SK-N-MC (cell line): ENCODE measurements at regions not wholly inside any gene's neighbourhood (a gene's known extent, or its start where the extent isn't known, plus 50 kb on each side); places are given as distances from the start of the nearest gene placed in this dataset.

ENCODE experiments used
- DNase-seq: peaks from one replicate; pipeline ENCODE4 v3.0.0-alpha.2; 2011; ENCODE audit warnings: low read depth, low spot score
- H3K27ac ChIP-seq: fragments of 200-600 bp; sonication (generic); 2 replicates; pipeline ENCODE4 v1.5.1; 2016; ENCODE audit warnings: mixed run types
- H3K36me3 ChIP-seq: fragments of 200-600 bp; sonication (generic); 2 replicates; pipeline ENCODE4 v1.6.1; 2017; ENCODE audit warnings: antibody characterized with exemption, low read length, mixed read lengths; ENCODE audit not compliant: insufficient read depth
- H3K4me3 ChIP-seq: fragments of 200-600 bp; sonication (generic); 2 replicates; pipeline ENCODE4 v1.5.1; 2016
- H3K9ac ChIP-seq: fragments of 200-600 bp; sonication (generic); 2 replicates; pipeline ENCODE4 v1.8.0; 2017; ENCODE audit warnings: mixed run types, mixed read lengths; ENCODE audit not compliant: insufficient read length
- H3K9me3 ChIP-seq: fragments of 200-600 bp; sonication (generic); 2 replicates; pipeline ENCODE4 v1.6.1; 2017; ENCODE audit warnings: low read depth, mild to moderate bottlenecking, antibody characterized with exemption, low read length, moderate library complexity, mixed read lengths
- EZH2 ChIP-seq: fragments of 200-600 bp; sonication (generic); IDR thresholded peaks from one replicate; pipeline ENCODE4 v1.6.1; 2017; ENCODE audit warnings: antibody characterized with exemption
- FOXP2 ChIP-seq: optimal IDR thresholded peaks from 2 replicates; pipeline ENCODE3; 2011; ENCODE audit warnings: mild to moderate bottlenecking, moderate library complexity; ENCODE audit not compliant: insufficient read depth; ENCODE audit errors: extremely low read length, control extremely low read depth
- POLR2AphosphoS5 ChIP-seq: IDR thresholded peaks from 2 replicates; pipeline ENCODE4 v1.6.1; 2012; ENCODE audit warnings: mild to moderate bottlenecking, low read depth, low read length, borderline replicate concordance

DNA sequence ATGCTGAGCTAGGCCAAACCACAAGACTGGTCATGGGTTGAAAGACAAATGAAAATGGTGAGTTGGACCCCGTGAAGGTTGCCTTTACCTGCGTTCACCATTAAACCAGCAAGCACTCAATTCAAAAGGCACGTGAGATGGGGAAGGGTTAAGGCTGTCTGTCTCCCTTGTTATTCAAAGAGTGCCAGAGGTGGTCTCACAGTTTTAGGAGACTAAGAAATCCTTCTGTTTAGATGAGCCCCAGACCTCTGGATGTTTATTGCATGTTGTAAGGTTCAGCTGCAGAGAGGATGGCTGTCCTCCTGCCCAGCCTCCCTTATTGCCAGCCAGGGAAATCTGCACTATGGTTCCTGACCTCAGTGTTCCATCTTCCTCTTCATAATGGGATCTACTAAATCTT lies 498.0 kb upstream of the CELF2 start:
- Histone ChIP-seq H3K4me3 (no peak overlapping the region), H3K36me3 (no peaks in the 10 kb centered on the region), H3K9ac (no peak overlapping the region), H3K27ac (no peak overlapping the region), H3K9me3 (no peaks in the 10 kb centered on the region)
- TF ChIP-seq EZH2: no peak
- TF ChIP-seq POLR2AphosphoS5: no peak
- TF ChIP-seq FOXP2: no peak
- DNase-seq: no peak

DNA sequence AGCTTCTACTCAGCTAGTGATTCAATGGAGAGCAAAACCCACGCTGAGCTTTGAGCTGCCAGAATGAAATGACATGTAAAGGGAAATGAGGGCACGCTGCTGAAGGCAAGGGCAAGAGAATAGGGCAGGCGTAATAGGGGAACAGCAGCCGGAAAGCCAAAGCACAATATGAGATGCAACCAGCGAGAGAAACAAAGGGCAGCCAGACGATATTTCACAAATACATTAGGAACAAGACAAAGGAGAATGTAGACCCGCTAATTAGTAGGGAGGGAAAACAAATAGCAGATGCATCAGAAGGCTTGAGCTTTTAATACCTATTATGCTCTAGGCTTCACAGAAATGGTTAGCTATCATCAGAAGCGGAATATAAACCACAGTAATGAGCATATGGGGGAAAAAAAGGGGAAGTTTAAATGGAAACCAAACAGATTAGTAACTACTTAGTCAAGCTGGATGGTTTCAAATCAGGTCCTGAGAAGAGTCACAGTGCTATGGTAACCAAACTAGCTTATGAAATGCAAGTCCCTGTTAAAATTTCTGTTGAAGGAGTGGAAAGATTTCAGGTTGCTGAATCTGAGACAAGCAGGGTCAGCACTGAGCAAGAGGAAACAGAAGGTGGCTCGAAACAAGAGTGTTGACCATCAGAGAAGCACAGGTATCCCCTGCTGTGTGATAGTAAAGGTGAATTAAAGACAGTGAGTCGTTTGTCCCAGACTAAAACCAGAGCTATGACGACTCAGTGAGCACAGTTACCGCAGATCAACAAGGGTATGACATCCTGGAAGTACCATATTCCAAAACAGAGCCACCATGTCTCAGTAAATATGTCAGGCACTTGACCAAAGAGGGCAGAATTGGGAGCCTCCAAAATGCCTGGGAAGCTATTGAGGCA lies 496.9 kb upstream of the CELF2 start:
- Histone ChIP-seq H3K36me3 (no peaks in the 10 kb centered on the region), H3K27ac (no peak overlapping the region), H3K9ac (no peak overlapping the region), H3K4me3 (no peak overlapping the region), H3K9me3 (no peaks in the 10 kb centered on the region)
- DNase-seq: no peak
- no peak for TF ChIP-seq POLR2AphosphoS5
- TF ChIP-seq FOXP2: no peak
- TF ChIP-seq EZH2: no peak

DNA sequence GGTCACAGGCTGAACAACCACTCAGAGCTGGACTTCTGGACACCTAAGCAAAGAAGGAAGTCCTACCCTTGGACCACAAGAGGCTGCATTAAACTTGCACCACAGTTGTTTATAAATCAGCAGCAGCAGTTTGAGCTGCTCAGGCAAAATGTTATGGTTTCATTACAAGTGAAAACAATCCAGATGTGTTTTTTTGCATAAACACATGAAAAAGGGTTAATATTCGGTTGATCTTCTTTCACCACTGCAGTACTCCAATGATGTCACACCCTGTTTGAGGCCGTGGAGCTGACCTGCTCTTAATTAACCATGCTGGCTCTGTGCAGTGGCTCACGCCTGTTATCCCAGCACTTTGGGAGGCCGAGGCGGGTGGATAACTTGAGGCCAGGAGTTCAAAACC lies 490.8 kb upstream of the CELF2 start:
- no peak overlapping the region for H3K27ac ChIP-seq
- H3K9me3 ChIP-seq: no peaks in the 10 kb centered on the region
- TF ChIP-seq EZH2: no peak
- no peak overlapping the region for H3K4me3 ChIP-seq
- no peaks in the 10 kb centered on the region for H3K36me3 ChIP-seq
- no peak overlapping the region for H3K9ac ChIP-seq
- DNase-seq: no peak

DNA sequence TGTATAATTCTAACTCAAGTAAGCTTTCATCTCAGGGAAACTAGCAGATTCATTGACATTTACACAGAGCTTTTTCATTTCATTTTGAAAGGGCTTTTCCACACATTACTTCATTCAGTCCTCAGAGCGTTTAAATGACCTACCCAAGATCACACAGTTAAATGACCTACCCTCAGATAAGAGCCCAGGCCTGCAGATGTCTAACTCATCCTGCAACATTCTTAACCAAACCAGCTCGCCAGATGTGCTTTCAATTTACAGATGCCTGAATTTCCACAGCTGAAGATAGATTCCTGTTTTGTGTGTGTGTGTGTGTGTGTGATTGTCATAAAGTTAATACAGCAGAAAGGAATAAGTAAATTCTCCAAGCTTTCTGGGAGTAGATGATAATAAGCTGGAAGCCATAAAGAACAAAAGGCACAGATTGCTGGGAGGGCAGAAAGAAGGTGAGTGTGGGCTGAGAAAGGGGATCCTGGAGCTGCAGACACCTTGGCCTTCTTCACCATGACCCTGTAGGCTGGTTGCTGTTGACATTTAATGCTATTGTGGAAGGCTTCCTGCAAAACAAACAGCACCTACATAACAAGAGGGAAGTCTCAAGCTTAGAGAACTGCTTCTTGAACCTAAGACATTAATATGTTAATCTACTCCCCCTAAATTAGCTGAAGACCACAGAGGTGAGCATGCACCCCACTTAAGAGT lies 489.7 kb upstream of the CELF2 start:
- Histone ChIP-seq H3K36me3 (no peaks in the 10 kb centered on the region), H3K9me3 (no peaks in the 10 kb centered on the region), H3K9ac (no peak overlapping the region), H3K27ac (no peak overlapping the region), H3K4me3 (no peak overlapping the region)
- TF ChIP-seq POLR2AphosphoS5 (no peak), EZH2 (no peak), FOXP2 (no peak)
- no peak for DNase-seq

DNA sequence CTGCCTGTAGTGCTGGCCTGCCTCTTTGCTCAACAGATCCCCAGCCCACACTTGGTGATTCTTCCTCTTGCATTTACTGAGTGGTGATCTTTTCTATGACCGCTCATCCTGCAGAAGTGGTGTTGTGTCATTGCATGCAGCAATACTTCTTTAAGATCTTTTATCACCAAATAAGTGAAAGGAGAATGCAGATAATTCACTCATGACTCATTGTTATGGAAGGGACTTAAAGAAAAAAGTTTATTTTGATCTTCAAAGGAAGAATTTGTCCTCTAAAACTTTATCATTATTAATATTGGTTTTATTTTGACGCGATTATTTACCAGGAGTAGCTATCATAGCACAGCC lies 489.1 kb upstream of the CELF2 start:
- Histone ChIP-seq H3K9me3 (no peaks in the 10 kb centered on the region), H3K4me3 (no peak overlapping the region), H3K9ac (no peak overlapping the region), H3K27ac (no peak overlapping the region), H3K36me3 (no peaks in the 10 kb centered on the region)
- no peak for TF ChIP-seq FOXP2
- DNase-seq: no peak

DNA sequence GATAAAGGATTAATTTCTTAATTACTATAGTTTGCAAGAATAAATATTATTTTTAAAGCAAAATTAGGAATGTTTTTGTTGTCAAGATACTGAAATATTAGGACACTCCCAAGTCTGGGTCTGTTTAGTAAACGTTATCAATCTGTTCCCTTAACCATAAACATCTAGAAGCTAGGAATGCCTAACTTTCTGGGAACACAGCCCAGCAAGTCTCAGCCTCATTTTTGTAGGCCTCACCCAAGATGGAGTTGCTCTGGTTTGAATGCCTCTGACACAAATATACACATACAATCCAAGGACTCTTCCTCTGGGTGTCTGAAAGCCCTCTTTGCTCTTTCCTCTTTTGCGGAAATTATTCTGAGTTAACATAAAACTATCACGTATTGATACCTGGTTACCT lies 487.4 kb upstream of the CELF2 start:
- Histone ChIP-seq H3K27ac (no peak overlapping the region), H3K9me3 (no peaks in the 10 kb centered on the region), H3K4me3 (no peak overlapping the region), H3K9ac (no peak overlapping the region), H3K36me3 (no peaks in the 10 kb centered on the region)
- TF ChIP-seq EZH2 (no peak), FOXP2 (no peak), POLR2AphosphoS5 (no peak)
- no peak for DNase-seq

DNA sequence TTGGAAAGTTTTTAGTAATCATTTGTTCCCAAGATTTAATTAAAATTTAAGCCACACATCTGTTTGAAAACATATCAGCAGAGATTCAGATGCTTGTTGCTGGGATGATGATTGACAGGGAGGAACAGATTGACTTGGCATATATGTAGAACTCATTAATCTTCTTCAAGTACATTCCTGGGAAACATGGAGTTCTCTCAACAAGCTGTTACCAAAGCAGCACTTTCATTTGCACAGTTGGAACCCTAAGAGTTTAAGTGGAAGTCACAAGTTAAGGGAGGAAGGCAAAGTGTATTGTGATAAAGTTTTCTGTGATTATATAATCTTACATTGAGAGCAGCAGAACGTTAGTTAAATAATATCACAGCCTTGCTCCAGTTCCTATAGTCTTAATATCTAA lies 485.4 kb upstream of the CELF2 start:
- no peak overlapping the region for H3K27ac ChIP-seq
- no peak overlapping the region for H3K9ac ChIP-seq
- no peak for TF ChIP-seq POLR2AphosphoS5
- no peak for TF ChIP-seq FOXP2
- TF ChIP-seq EZH2: no peak
- H3K4me3 ChIP-seq: no peak overlapping the region
- no peaks in the 10 kb centered on the region for H3K9me3 ChIP-seq
- no peaks in the 10 kb centered on the region for H3K36me3 ChIP-seq
- DNase-seq: no peak

DNA sequence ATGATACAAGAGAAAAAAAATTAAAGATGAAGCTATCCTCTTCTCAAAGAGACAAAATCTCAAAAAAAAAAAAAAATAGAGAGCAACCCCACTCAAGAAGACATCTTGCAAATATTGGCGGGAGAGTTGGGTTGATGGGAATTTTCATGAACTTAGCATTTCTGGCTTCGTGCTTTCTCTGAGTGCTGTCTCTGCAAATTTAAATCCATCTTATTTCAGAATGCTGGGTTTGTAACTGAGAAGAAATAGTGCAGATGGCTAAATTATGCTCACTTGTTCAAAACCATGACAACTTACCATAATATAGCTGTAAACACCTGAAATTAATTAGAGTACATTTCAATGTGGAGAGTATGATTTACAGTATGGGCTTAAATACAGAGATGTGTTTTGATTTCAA lies 484.8 kb upstream of the CELF2 start:
- no peak overlapping the region for H3K4me3 ChIP-seq
- no peaks in the 10 kb centered on the region for H3K9me3 ChIP-seq
- no peak overlapping the region for H3K9ac ChIP-seq
- H3K36me3 ChIP-seq: no peaks in the 10 kb centered on the region
- DNase-seq: no peak
- no peak for TF ChIP-seq EZH2
- TF ChIP-seq POLR2AphosphoS5: no peak
- TF ChIP-seq FOXP2: no peak
- H3K27ac ChIP-seq: no peak overlapping the region

DNA sequence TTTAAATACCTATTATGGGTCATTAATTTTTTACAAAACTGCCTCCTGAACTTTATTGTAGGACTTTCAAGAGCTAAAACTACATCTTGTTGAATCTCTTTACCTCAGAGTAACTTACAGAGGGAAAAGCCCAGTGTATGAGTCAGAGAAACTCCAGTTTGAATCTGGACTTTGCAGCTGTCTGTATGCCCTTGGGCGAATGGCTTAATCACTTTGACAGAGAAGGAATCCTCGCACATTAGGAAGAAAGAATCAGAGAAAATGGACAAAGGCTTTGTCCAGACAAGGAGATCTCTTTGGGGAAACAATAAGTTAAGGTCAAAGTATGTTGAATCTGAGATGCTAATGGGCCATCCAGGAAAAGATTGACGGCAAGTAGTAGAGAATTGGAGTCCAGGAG lies 484.2 kb upstream of the CELF2 start:
- Histone ChIP-seq H3K4me3 (no peak overlapping the region), H3K9ac (no peak overlapping the region), H3K36me3 (no peaks in the 10 kb centered on the region), H3K27ac (no peak overlapping the region), H3K9me3 (no peaks in the 10 kb centered on the region)
- no peak for TF ChIP-seq POLR2AphosphoS5
- no peak for TF ChIP-seq EZH2
- no peak for TF ChIP-seq FOXP2
- DNase-seq: no peak
